GM06990 (cell line): ENCODE measurements at regions not wholly inside any gene's neighbourhood (a gene's known extent, or its start where the extent isn't known, plus 50 kb on each side); places are given as distances from the start of the nearest gene placed in this dataset.

Source experiments
- DNase-seq: peaks from one replicate; pipeline ENCODE4 v3.0.0-alpha.2; 2011; ENCODE audit not compliant: insufficient read length; ENCODE audit errors: extremely low read depth
- H3K27me3 ChIP-seq: replicated peaks from 2 replicates; pipeline ENCODE4 v1.6.0; 2011; ENCODE audit warnings: low read length; ENCODE audit not compliant: control insufficient read depth, insufficient read depth
- H3K36me3 ChIP-seq: 2 replicates; pipeline ENCODE4 v1.5.1; 2011; ENCODE audit warnings: low read length; ENCODE audit not compliant: control insufficient read depth, insufficient read depth
- H3K4me3 ChIP-seq: replicated peaks from 2 replicates; pipeline ENCODE4 v1.5.1; 2011; ENCODE audit warnings: low read depth, mild to moderate bottlenecking, control low read depth, low read length
- CTCF ChIP-seq: IDR thresholded peaks from 2 replicates; pipeline ENCODE4 v1.5.1; 2011; ENCODE audit warnings: low read length, control low read depth, mild to moderate bottlenecking, inconsistent platforms; ENCODE audit not compliant: insufficient read depth, poor library complexity, severe bottlenecking

DNA sequence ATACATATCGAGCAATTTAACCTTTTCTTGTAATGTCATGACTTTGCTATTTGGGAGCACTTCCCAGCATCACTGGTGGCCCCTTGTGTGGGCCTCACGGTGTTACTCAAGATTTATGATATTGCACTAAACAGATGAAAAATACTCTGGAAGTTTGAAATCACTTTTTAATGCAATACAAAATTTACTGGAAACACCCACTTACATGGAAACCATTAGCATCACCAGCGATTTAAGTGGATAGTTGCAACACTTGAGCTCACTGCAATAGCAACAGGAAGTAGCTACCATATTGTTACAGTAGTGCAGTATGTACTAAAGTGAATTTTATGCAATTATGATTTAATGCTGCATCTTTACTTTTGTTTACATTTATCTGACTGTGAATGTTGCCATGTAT lies 184.4 kb downstream of the MDFIC start:
- DNase-seq = no peak
- no peak overlapping the region for H3K4me3 ChIP-seq
- no peaks in the 10 kb centered on the region for H3K36me3 ChIP-seq
- no peak for TF ChIP-seq CTCF
- H3K27me3 ChIP-seq = no peaks in the 10 kb centered on the region

GRCh38 chr7:115102738-115103137 lies 180.8 kb downstream of the MDFIC start:
- Histone ChIP-seq H3K36me3 (no peaks in the 10 kb centered on the region), H3K4me3 (no peak overlapping the region), H3K27me3 (no peaks in the 10 kb centered on the region)
- no peak for TF ChIP-seq CTCF
- no peak for DNase-seq

DNA sequence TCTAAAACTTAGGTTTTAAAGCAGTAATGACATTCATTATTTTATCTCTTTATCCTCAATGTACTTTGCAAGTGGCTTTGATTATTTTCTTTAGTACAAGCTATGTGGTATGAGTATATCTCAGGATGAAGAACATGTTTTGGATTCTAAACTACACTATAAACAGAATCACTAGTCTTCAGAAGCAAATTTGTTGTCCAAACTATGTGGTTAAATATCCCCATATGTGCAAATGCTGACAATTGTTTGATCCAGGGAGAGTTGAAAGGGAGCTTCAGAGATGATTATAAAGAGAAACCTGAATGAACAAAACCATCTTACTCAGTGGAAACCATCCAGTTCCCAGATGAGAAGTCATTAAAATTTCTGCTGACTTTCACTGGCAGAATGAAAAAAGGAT lies 179.3 kb downstream of the MDFIC start:
- Histone ChIP-seq H3K4me3 (no peak overlapping the region), H3K36me3 (no peaks in the 10 kb centered on the region), H3K27me3 (no peaks in the 10 kb centered on the region)
- no peak for TF ChIP-seq CTCF
- DNase-seq = no peak

- Histone ChIP-seq H3K4me3 (no peak overlapping the region), H3K36me3 (no peaks in the 10 kb centered on the region), H3K27me3 (no peaks in the 10 kb centered on the region)
- no peak for TF ChIP-seq CTCF
- DNase-seq = no peak
Measured at GRCh38 chr7:115099906-115100305, 178.0 kb downstream of the MDFIC start.

DNA sequence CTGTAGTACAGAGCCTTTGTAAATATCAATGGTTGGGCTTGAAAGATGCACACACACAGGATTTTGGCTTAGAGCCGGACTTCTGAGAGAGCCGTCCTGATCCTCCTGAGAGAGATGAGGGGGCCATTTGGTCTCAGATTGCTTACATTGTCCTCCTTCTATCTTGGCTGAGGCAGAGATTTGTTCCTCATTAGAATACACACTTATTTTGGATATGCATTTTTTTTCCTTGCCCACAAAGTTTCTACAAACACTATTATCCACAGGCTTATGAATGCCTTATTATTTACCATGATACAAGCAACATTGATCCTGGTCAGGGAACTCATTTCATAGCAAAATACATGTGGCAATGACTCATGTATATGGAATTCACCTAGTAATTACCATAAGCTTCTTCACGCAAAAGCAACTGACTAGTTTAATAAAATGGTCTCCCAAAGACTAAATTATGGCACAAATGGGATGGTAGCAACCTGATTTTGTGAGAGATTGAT lies 175.3 kb downstream of the MDFIC start:
- Histone ChIP-seq H3K4me3 (no peak overlapping the region), H3K27me3 (no peaks in the 10 kb centered on the region), H3K36me3 (no peaks in the 10 kb centered on the region)
- TF ChIP-seq CTCF = no peak
- no peak for DNase-seq

- H3K36me3 ChIP-seq = no peaks in the 10 kb centered on the region
- TF ChIP-seq CTCF = no peak
- H3K4me3 ChIP-seq = no peak overlapping the region
- no peaks in the 10 kb centered on the region for H3K27me3 ChIP-seq
- DNase-seq = no peak
Measured at GRCh38 chr7:115096262-115096661, 174.4 kb downstream of the MDFIC start.
